HG02970 (cell line): ENCODE measurements at regions not wholly inside any gene's neighbourhood (a gene's known extent, or its start where the extent isn't known, plus 50 kb on each side); places are given as distances from the start of the nearest gene placed in this dataset.
"Not testable (repeated sequence)": the region's sequence is repeated elsewhere in the genome, so short reads cannot be mapped to it uniquely, and the experiment has no call there.

Experiments
- ATAC-seq: cut with Tn5 transposase; IDR thresholded peaks from one replicate; pipeline ENCODE4 v1.9.1; 2021; ENCODE audit warnings: mild to moderate bottlenecking, moderate library complexity, moderate number of reproducible peaks; ENCODE audit not compliant: unreplicated experiment, low FRiP score

- no peak for ATAC-seq
These were observed 467.2 kb downstream of the TFAP2B start for GRCh38 chr6:51285876-51286275.

GRCh38 chr6:51289041-51289440 is 470.4 kb downstream of the TFAP2B start:
- no peak for ATAC-seq

GRCh38 chr6:51292659-51293058 is 474.0 kb downstream of the TFAP2B start:
- no peak for ATAC-seq

- ATAC-seq, result no peak
These were observed 481.1 kb downstream of the TFAP2B start for GRCh38 chr6:51299621-51300380.

- ATAC-seq, result no peak
These were observed 481.8 kb downstream of the TFAP2B start for GRCh38 chr6:51300510-51300909.

GRCh38 chr6:51301962-51302361 is 483.3 kb downstream of the TFAP2B start:
- ATAC-seq, result no peak

- ATAC-seq, result no peak
These were observed 483.8 kb downstream of the TFAP2B start for GRCh38 chr6:51302431-51302830.

- ATAC-seq, result no peak
These were observed 484.7 kb downstream of the TFAP2B start for GRCh38 chr6:51303338-51303737.

GRCh38 chr6:51314965-51315364 is 496.3 kb downstream of the TFAP2B start:
- ATAC-seq, result no peak

- ATAC-seq, result no peak
These were observed 500.0 kb downstream of the TFAP2B start for GRCh38 chr6:51318674-51319073.

- ATAC-seq, result not testable (repeated sequence)
These were observed 502.8 kb downstream of the TFAP2B start for GRCh38 chr6:51321477-51321876.

GRCh38 chr6:51322505-51322904 is 503.8 kb downstream of the TFAP2B start:
- no peak for ATAC-seq

- no peak for ATAC-seq
These were observed 504.4 kb downstream of the TFAP2B start for GRCh38 chr6:51323056-51323455.

GRCh38 chr6:51330971-51331370 is 512.3 kb downstream of the TFAP2B start:
- ATAC-seq, result no peak

- no peak for ATAC-seq
These were observed 516.9 kb downstream of the TFAP2B start for GRCh38 chr6:51335543-51335942.

GRCh38 chr6:51336185-51336584 is 517.5 kb downstream of the TFAP2B start:
- ATAC-seq, result no peak

- ATAC-seq, result no peak
These were observed 518.6 kb downstream of the TFAP2B start for GRCh38 chr6:51337277-51337676.

- no peak for ATAC-seq
These were observed 520.4 kb downstream of the TFAP2B start for GRCh38 chr6:51339108-51339507.

GRCh38 chr6:51339728-51340127 is 521.1 kb downstream of the TFAP2B start:
- ATAC-seq, result no peak

- no peak for ATAC-seq
These were observed 523.7 kb downstream of the TFAP2B start for GRCh38 chr6:51342393-51342792.

- no peak for ATAC-seq
These were observed 531.2 kb downstream of the TFAP2B start for GRCh38 chr6:51349857-51350256.

GRCh38 chr6:51350308-51350904 is 531.7 kb downstream of the TFAP2B start:
- no peak for ATAC-seq
